ENCODE measurements at regions not wholly inside any gene's neighbourhood (a gene's known extent, or its start where the extent isn't known, plus 50 kb on each side); places are given as distances from the start of the nearest gene placed in this dataset.

GRCh38 chr9:115415450-115415849 lies 297.5 kb upstream of the TNC start:
- TF ChIP-seq CTCF (optimal IDR thresholded peaks at IDR 0.05 in 1 of 3, IDR thresholded peaks at IDR 0.05 in 1 of 3, conservative IDR thresholded peaks at IDR 0.05 in 1 of 3; ENCODE audit: extremely low read depth in 1 of 3, insufficient read depth in 2 of 3, low read length in 3 of 3): no peak
- TF ChIP-seq EZH2 (IDR thresholded peaks at IDR 0.05; ENCODE audit: low read length): no peak
